OCI-LY3 (cell line): ENCODE measurements at regions not wholly inside any gene's neighbourhood (a gene's known extent, or its start where the extent isn't known, plus 50 kb on each side); places are given as distances from the start of the nearest gene placed in this dataset.

ENCODE experiments used
- H2AFZ ChIP-seq: fragments of 200-600, 300-600 bp; shearing (Covaris generic); 2 replicates; pipeline ENCODE4 v1.6.0; 2014; ENCODE audit warnings: antibody characterized with exemption, low read depth, low read length
- H3K27ac ChIP-seq: fragments of 200-600, 300-600 bp; sonication (generic); 2 replicates; pipeline ENCODE4 v1.5.1; 2014; ENCODE audit warnings: mild to moderate bottlenecking, low read length, moderate library complexity, mixed read lengths
- H3K27me3 ChIP-seq: fragments of 200-600, 300-600 bp; sonication (generic); 2 replicates; pipeline ENCODE4 v1.6.1; 2014; ENCODE audit warnings: low read depth, low read length, mixed read lengths
- H3K36me3 ChIP-seq: fragments of 200-600, 300-600 bp; sonication (generic); replicated peaks from 2 replicates; pipeline ENCODE3; 2014; ENCODE audit warnings: low read depth, low read length, mixed read lengths
- H3K4me1 ChIP-seq: fragments of 300-600, 200-600 bp; sonication (generic); 2 replicates; pipeline ENCODE4 v1.6.1; 2014; ENCODE audit warnings: low read length, mixed read lengths
- H3K4me2 ChIP-seq: fragments of 200-600, 300-600 bp; sonication (generic); 2 replicates; pipeline ENCODE4 v1.6.1; 2014; ENCODE audit warnings: low read length, mixed read lengths
- H3K4me3 ChIP-seq: fragments of 300-600, 200-600 bp; sonication (generic); 2 replicates; pipeline ENCODE4 v1.5.1; 2014; ENCODE audit warnings: antibody characterized with exemption, mild to moderate bottlenecking, low read length, moderate library complexity
- H3K79me2 ChIP-seq: fragments of 300-600, 200-600 bp; shearing (Covaris generic); 2 replicates; pipeline ENCODE4 v1.6.1; 2014; ENCODE audit warnings: mild to moderate bottlenecking, low read length, mixed read lengths
- H3K9ac ChIP-seq: fragments of 300-600, 200-600 bp; shearing (Covaris generic); 2 replicates; pipeline ENCODE4 v1.6.0; 2014; ENCODE audit warnings: mild to moderate bottlenecking, low read length, moderate library complexity
- H3K9me3 ChIP-seq: fragments of 200-600, 300-600 bp; shearing (Covaris generic); 2 replicates; pipeline ENCODE4 v1.6.1; 2014; ENCODE audit warnings: low read length, mixed read lengths; ENCODE audit not compliant: insufficient read depth
- H4K20me1 ChIP-seq: fragments of 200-600, 300-600 bp; sonication (generic); 2 replicates; pipeline ENCODE4 v1.6.1; 2016; ENCODE audit warnings: low read length, mixed read lengths; ENCODE audit not compliant: insufficient read depth
- CTCF ChIP-seq: fragments of 200-600, 300-600 bp; sonication (generic); IDR thresholded peaks from 2 replicates; pipeline ENCODE4 v1.5.1; 2014; ENCODE audit warnings: antibody characterized with exemption, low read length, low read depth
- EZH2phosphoT487 ChIP-seq: fragments of 200-600 bp; shearing (Covaris generic); IDR thresholded peaks from 2 replicates; pipeline ENCODE4 v1.6.1; 2018; ENCODE audit warnings: antibody characterized with exemption, mixed run types, low read depth

- Histone ChIP-seq H2AFZ (no peak overlapping the region), H3K4me2 (no peak overlapping the region), H3K9ac (no peak overlapping the region), H3K79me2 (no peaks in the 10 kb centered on the region), H3K4me1 (no peaks in the 10 kb centered on the region), H3K27ac (no peak overlapping the region), H4K20me1 (no peaks in the 10 kb centered on the region), H3K27me3 (no peaks in the 10 kb centered on the region), H3K4me3 (no peak overlapping the region), H3K9me3 (no peaks in the 10 kb centered on the region), H3K36me3 (no peaks in the 10 kb centered on the region)
- TF ChIP-seq EZH2phosphoT487, result no peak
- TF ChIP-seq CTCF, result no peak
Measured at GRCh38 chr16:79402356-79402755, 198.2 kb downstream of the MAF start.

GRCh38 chr16:79401782-79402181, 198.8 kb downstream of the MAF start:
- TF ChIP-seq CTCF (no peak), EZH2phosphoT487 (no peak)
- Histone ChIP-seq H3K36me3 (no peaks in the 10 kb centered on the region), H3K4me2 (no peak overlapping the region), H3K4me1 (no peaks in the 10 kb centered on the region), H3K27ac (no peak overlapping the region), H3K9me3 (no peaks in the 10 kb centered on the region), H3K27me3 (no peaks in the 10 kb centered on the region), H2AFZ (no peak overlapping the region), H3K79me2 (no peaks in the 10 kb centered on the region), H3K4me3 (no peak overlapping the region), H4K20me1 (no peaks in the 10 kb centered on the region), H3K9ac (no peak overlapping the region)

GRCh38 chr16:79401157-79401556, 199.4 kb downstream of the MAF start:
- no peak overlapping the region for H3K4me3 ChIP-seq
- H4K20me1 ChIP-seq, result no peaks in the 10 kb centered on the region
- H3K27me3 ChIP-seq, result no peaks in the 10 kb centered on the region
- H3K9me3 ChIP-seq, result no peaks in the 10 kb centered on the region
- no peak overlapping the region for H3K27ac ChIP-seq
- no peak overlapping the region for H3K4me2 ChIP-seq
- H3K79me2 ChIP-seq, result no peaks in the 10 kb centered on the region
- TF ChIP-seq CTCF (no peak), EZH2phosphoT487 (no peak)
- no peaks in the 10 kb centered on the region for H3K4me1 ChIP-seq
- H2AFZ ChIP-seq, result no peak overlapping the region
- H3K36me3 ChIP-seq, result no peaks in the 10 kb centered on the region
- no peak overlapping the region for H3K9ac ChIP-seq

- no peaks in the 10 kb centered on the region for H3K27me3 ChIP-seq
- H3K4me3 ChIP-seq, result no peak overlapping the region
- no peaks in the 10 kb centered on the region for H3K36me3 ChIP-seq
- TF ChIP-seq EZH2phosphoT487 (no peak), CTCF (no peak)
- no peaks in the 10 kb centered on the region for H4K20me1 ChIP-seq
- no peak overlapping the region for H3K27ac ChIP-seq
- no peak overlapping the region for H2AFZ ChIP-seq
- no peaks in the 10 kb centered on the region for H3K9me3 ChIP-seq
- no peak overlapping the region for H3K9ac ChIP-seq
- H3K4me1 ChIP-seq, result no peaks in the 10 kb centered on the region
- H3K4me2 ChIP-seq, result no peak overlapping the region
- no peaks in the 10 kb centered on the region for H3K79me2 ChIP-seq
Measured at GRCh38 chr16:79400462-79401149, 199.9 kb downstream of the MAF start.
